ENCODE measurements at regions not wholly inside any gene's neighbourhood (a gene's known extent, or its start where the extent isn't known, plus 50 kb on each side); places are given as distances from the start of the nearest gene placed in this dataset.

GRCh38 chr18:44537526-44537925 lies 143.2 kb upstream of the SETBP1 start:
- H3K27me3 Mint-ChIP-seq (ENCODE audit: low read depth in 2 of 2) = peaks cover 0 to 7% of the 10 kb centered on the region in 2 donors
- no peaks in the 10 kb centered on the region for H3K36me3 Mint-ChIP-seq
- Histone ChIP-seq H3K27ac (ENCODE audit: low read length) (no peak overlapping the region), H3K4me1 (ENCODE audit: control insufficient read depth, insufficient read depth, low read length) (no peaks in the 10 kb centered on the region), H3K4me3 (ENCODE audit: low read length) (no peak overlapping the region), H3K27me3 (ENCODE audit: control insufficient read depth, insufficient read depth, low read length) (no peaks in the 10 kb centered on the region), H3K36me3 (ENCODE audit: control insufficient read depth, insufficient read depth, low read length) (no peaks in the 10 kb centered on the region), H3K9me3 (ENCODE audit: control insufficient read depth, insufficient read depth, low read length) (no peaks in the 10 kb centered on the region)
- no peak overlapping the region for H3K27ac Mint-ChIP-seq
- no peak for ATAC-seq
- H3K4me1 Mint-ChIP-seq = peaks cover 0 to 6% of the 10 kb centered on the region in 2 donors
- intact Hi-C loops (cut with micrococcal nuclease) = no loop called here
- no peaks in the 10 kb centered on the region for H3K9me3 Mint-ChIP-seq
- TF ChIP-seq CTCF (IDR thresholded peaks at IDR 0.05) = no peak
- no peak overlapping the region for H3K4me3 Mint-ChIP-seq
- DNase-seq = no peak
- 77% methylated on average over 2 of the region's 2 CpGs for WGBS (ENCODE audit: insufficient coverage)

GRCh38 chr18:44539926-44540325 lies 140.8 kb upstream of the SETBP1 start:
- no peaks in the 10 kb centered on the region for H3K9me3 Mint-ChIP-seq
- no peak for ATAC-seq
- peaks cover 0 to 6% of the 10 kb centered on the region in 2 donors for H3K4me1 Mint-ChIP-seq
- no peak overlapping the region for H3K4me3 ChIP-seq (ENCODE audit: low read length)
- no peaks in the 10 kb centered on the region for H3K36me3 Mint-ChIP-seq
- no peaks in the 10 kb centered on the region for H3K4me1 ChIP-seq (ENCODE audit: control insufficient read depth, insufficient read depth, low read length)
- no peaks in the 10 kb centered on the region for H3K36me3 ChIP-seq (ENCODE audit: control insufficient read depth, insufficient read depth, low read length)
- no peak for TF ChIP-seq CTCF (IDR thresholded peaks at IDR 0.05)
- H3K27ac ChIP-seq (ENCODE audit: low read length) = no peak overlapping the region
- intact Hi-C loops (cut with micrococcal nuclease) = no loop called here
- no peak overlapping the region for H3K4me3 Mint-ChIP-seq
- no peaks in the 10 kb centered on the region for H3K27me3 ChIP-seq (ENCODE audit: control insufficient read depth, insufficient read depth, low read length)
- WGBS (ENCODE audit: insufficient coverage) = 91% methylated on average over 3 of the region's 3 CpGs
- peaks cover 0 to 4% of the 10 kb centered on the region in 2 donors for H3K27me3 Mint-ChIP-seq (ENCODE audit: low read depth in 2 of 2)
- no peaks in the 10 kb centered on the region for H3K9me3 ChIP-seq (ENCODE audit: control insufficient read depth, insufficient read depth, low read length)
- no peak overlapping the region for H3K27ac Mint-ChIP-seq
- DNase-seq = no peak

- no peaks in the 10 kb centered on the region for H3K27me3 ChIP-seq (ENCODE audit: control insufficient read depth, insufficient read depth, low read length)
- ATAC-seq = no peak
- TF ChIP-seq CTCF (IDR thresholded peaks at IDR 0.05) = no peak
- Mint-ChIP-seq H3K4me1 (peaks cover 0 to 5% of the 10 kb centered on the region in 2 donors), H3K36me3 (no peaks in the 10 kb centered on the region), H3K27me3 (ENCODE audit: low read depth in 2 of 2) (no peaks in the 10 kb centered on the region), H3K4me3 (no peak overlapping the region), H3K27ac (no peak overlapping the region), H3K9me3 (peaks cover 0 to 2% of the 10 kb centered on the region in 2 donors)
- WGBS (ENCODE audit: insufficient coverage) = 90% methylated on average over 4 of the region's 4 CpGs
- no peaks in the 10 kb centered on the region for H3K36me3 ChIP-seq (ENCODE audit: control insufficient read depth, insufficient read depth, low read length)
- intact Hi-C loops (cut with micrococcal nuclease) = no loop called here
- no peaks in the 10 kb centered on the region for H3K9me3 ChIP-seq (ENCODE audit: control insufficient read depth, insufficient read depth, low read length)
- H3K4me3 ChIP-seq (ENCODE audit: low read length) = no peak overlapping the region
- no peak for DNase-seq
- H3K27ac ChIP-seq (ENCODE audit: low read length) = no peak overlapping the region
- H3K4me1 ChIP-seq (ENCODE audit: control insufficient read depth, insufficient read depth, low read length) = no peaks in the 10 kb centered on the region
These were observed 139.5 kb upstream of the SETBP1 start for GRCh38 chr18:44541159-44541558.

- Histone ChIP-seq H3K27me3 (ENCODE audit: control insufficient read depth, insufficient read depth, low read length) (no peaks in the 10 kb centered on the region), H3K4me3 (ENCODE audit: low read length) (no peak overlapping the region), H3K27ac (ENCODE audit: low read length) (no peak overlapping the region), H3K9me3 (ENCODE audit: control insufficient read depth, insufficient read depth, low read length) (no peaks in the 10 kb centered on the region), H3K36me3 (ENCODE audit: control insufficient read depth, insufficient read depth, low read length) (no peaks in the 10 kb centered on the region), H3K4me1 (ENCODE audit: control insufficient read depth, insufficient read depth, low read length) (no peaks in the 10 kb centered on the region)
- no peak for TF ChIP-seq CTCF (IDR thresholded peaks at IDR 0.05)
- no peaks in the 10 kb centered on the region for H3K27me3 Mint-ChIP-seq (ENCODE audit: low read depth in 2 of 2)
- H3K4me1 Mint-ChIP-seq = peaks cover 0 to 5% of the 10 kb centered on the region in 2 donors
- ATAC-seq (no peak), DNase-seq (no peak)
- no peak overlapping the region for H3K27ac Mint-ChIP-seq
- no peaks in the 10 kb centered on the region for H3K36me3 Mint-ChIP-seq
- no CpG with 5 or more reads among the region's 1 CpG for WGBS (ENCODE audit: insufficient coverage)
- no peak overlapping the region for H3K4me3 Mint-ChIP-seq
- intact Hi-C loops (cut with micrococcal nuclease) = no loop called here
- H3K9me3 Mint-ChIP-seq = peaks cover 0 to 2% of the 10 kb centered on the region in 2 donors
These were observed 138.9 kb upstream of the SETBP1 start for GRCh38 chr18:44541781-44542180.

Data from natural killer cell (primary cell).